OCI-LY7 (cell line): ENCODE measurements at regions not wholly inside any gene's neighbourhood (a gene's known extent, or its start where the extent isn't known, plus 50 kb on each side); places are given as distances from the start of the nearest gene placed in this dataset.

Source experiments
- EZH2phosphoT487 ChIP-seq: fragments of 200-600 bp; sonication (generic); IDR thresholded peaks from 2 replicates; pipeline ENCODE4 v1.6.1; 2018; ENCODE audit warnings: low read depth, borderline replicate concordance, mild to moderate bottlenecking, mixed run types, antibody characterized with exemption, low read length, moderate library complexity, mixed read lengths
- TF ChIP-seq, protein P1 (sequence below): fragments of 200-600 bp; sonication (generic); conservative IDR thresholded peaks from 2 replicates; pipeline ENCODE4 v1.5.1; 2014; ENCODE audit warnings: mild to moderate bottlenecking, antibody characterized with exemption, low read length, moderate library complexity, mixed read lengths

DNA sequence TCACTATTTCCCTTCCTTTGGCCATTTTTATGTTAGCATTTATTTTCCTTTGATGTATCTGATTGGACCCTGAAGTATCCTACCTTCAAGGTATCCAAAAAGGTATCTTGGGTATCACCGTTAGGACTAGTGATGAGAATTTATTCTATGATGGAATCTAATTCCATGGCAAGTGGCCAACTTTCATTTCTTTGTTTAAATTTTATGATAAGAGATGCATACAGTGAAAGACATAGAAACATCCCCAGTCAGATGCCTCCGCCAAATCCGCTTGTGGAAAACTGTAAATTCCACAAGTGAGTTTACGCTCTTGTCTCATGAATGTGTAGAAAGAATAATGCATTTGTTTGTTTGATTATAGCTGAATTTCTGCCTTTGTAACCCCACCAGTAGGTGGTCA is 153.7 kb upstream of the NR2F2 start:
- TF ChIP-seq, protein P1, sequence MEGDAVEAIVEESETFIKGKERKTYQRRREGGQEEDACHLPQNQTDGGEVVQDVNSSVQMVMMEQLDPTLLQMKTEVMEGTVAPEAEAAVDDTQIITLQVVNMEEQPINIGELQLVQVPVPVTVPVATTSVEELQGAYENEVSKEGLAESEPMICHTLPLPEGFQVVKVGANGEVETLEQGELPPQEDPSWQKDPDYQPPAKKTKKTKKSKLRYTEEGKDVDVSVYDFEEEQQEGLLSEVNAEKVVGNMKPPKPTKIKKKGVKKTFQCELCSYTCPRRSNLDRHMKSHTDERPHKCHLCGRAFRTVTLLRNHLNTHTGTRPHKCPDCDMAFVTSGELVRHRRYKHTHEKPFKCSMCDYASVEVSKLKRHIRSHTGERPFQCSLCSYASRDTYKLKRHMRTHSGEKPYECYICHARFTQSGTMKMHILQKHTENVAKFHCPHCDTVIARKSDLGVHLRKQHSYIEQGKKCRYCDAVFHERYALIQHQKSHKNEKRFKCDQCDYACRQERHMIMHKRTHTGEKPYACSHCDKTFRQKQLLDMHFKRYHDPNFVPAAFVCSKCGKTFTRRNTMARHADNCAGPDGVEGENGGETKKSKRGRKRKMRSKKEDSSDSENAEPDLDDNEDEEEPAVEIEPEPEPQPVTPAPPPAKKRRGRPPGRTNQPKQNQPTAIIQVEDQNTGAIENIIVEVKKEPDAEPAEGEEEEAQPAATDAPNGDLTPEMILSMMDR, result no peak
- TF ChIP-seq EZH2phosphoT487, result no peak
